Astrocyte (in vitro differentiated cells and primary cell): ENCODE measurements at regions not wholly inside any gene's neighbourhood (a gene's known extent, or its start where the extent isn't known, plus 50 kb on each side); places are given as distances from the start of the nearest gene placed in this dataset.
A peak's percentile ranks its signal among the peaks of the same experiment; 100 is the strongest.

Source experiments
- DNase-seq: peaks from one replicate; pipeline ENCODE4 v3.0.0-alpha.2; 2010; ENCODE audit warnings: low read depth
- FAIRE-seq: peaks from 2 replicates; lab custom pipeline; 2011; peaks lifted over from hg19 to GRCh38; lab: Jason Lieb, UNC
- H2AFZ ChIP-seq: 2 replicates; pipeline ENCODE4 v1.6.0; 2012; ENCODE audit warnings: low read depth, low read length, inconsistent platforms
- H3K27ac ChIP-seq: 2 replicates; pipeline ENCODE4 v1.5.1; 2011; ENCODE audit warnings: low read depth, low read length, inconsistent platforms
- H3K27me3 ChIP-seq: 2 replicates; pipeline ENCODE4 v1.6.0; 2011; ENCODE audit warnings: low read length, inconsistent platforms; ENCODE audit not compliant: insufficient read depth
- H3K36me3 ChIP-seq: 2 replicates; pipeline ENCODE4 v1.5.1; 2011; ENCODE audit warnings: low read length, inconsistent platforms; ENCODE audit not compliant: insufficient read depth
- H3K4me1 ChIP-seq: 2 replicates; pipeline ENCODE4 v1.5.1; 2011; ENCODE audit warnings: low read length, inconsistent platforms; ENCODE audit not compliant: insufficient read depth
- H3K4me2 ChIP-seq: 2 replicates; pipeline ENCODE4 v1.6.0; 2012; ENCODE audit warnings: low read length, inconsistent platforms
- H3K4me3 ChIP-seq: 2 replicates; pipeline ENCODE4 v1.5.1; 2011; ENCODE audit warnings: low read depth, mild to moderate bottlenecking, low read length, inconsistent platforms; ENCODE audit not compliant: insufficient read depth
- H3K79me2 ChIP-seq: 2 replicates; pipeline ENCODE4 v1.6.0; 2012; ENCODE audit warnings: mild to moderate bottlenecking, low read length, inconsistent platforms; ENCODE audit not compliant: insufficient read depth
- H3K9ac ChIP-seq: 2 replicates; pipeline ENCODE4 v1.6.0; 2012; ENCODE audit warnings: mild to moderate bottlenecking, low read length, inconsistent platforms
- H3K9me3 ChIP-seq: 2 replicates; pipeline ENCODE4 v1.5.1; 2012; ENCODE audit warnings: low read depth, mild to moderate bottlenecking, low read length, inconsistent platforms; ENCODE audit not compliant: insufficient read depth
- H4K20me1 ChIP-seq: 2 replicates; pipeline ENCODE4 v1.6.0; 2012; ENCODE audit warnings: low read length, inconsistent platforms; ENCODE audit not compliant: insufficient read depth
- H3K27ac Mint-ChIP-seq: one replicate; pipeline ENCODE4 v1.8.0; 2021; ENCODE audit warnings: mild to moderate bottlenecking, mixed read lengths; ENCODE audit not compliant: unreplicated experiment
- H3K27me3 Mint-ChIP-seq: one replicate; pipeline ENCODE4 v1.8.0; 2021; ENCODE audit warnings: low read depth, mixed read lengths; ENCODE audit not compliant: unreplicated experiment
- H3K36me3 Mint-ChIP-seq: one replicate; pipeline ENCODE4 v1.8.0; 2021; ENCODE audit warnings: low read depth, mixed read lengths; ENCODE audit not compliant: unreplicated experiment
- H3K4me1 Mint-ChIP-seq: one replicate; pipeline ENCODE4 v1.8.0; 2021; ENCODE audit warnings: low read depth, mixed read lengths; ENCODE audit not compliant: unreplicated experiment
- H3K4me3 Mint-ChIP-seq: one replicate; pipeline ENCODE4 v1.8.0; 2021; ENCODE audit warnings: mild to moderate bottlenecking, moderate library complexity, mixed read lengths; ENCODE audit not compliant: unreplicated experiment
- H3K9me3 Mint-ChIP-seq: one replicate; pipeline ENCODE4 v1.8.0; 2021; ENCODE audit warnings: mild to moderate bottlenecking, mixed read lengths; ENCODE audit not compliant: unreplicated experiment
- CTCF ChIP-seq: IDR thresholded peaks from 2 replicates; pipeline ENCODE4 v1.5.1; 2011; ENCODE audit warnings: low read depth, mild to moderate bottlenecking, inconsistent platforms, low read length, moderate library complexity; ENCODE audit not compliant: insufficient read depth
- EZH2 ChIP-seq: IDR thresholded peaks from 2 replicates; pipeline ENCODE4 v1.6.1; 2012; ENCODE audit warnings: mild to moderate bottlenecking, low read length, inconsistent platforms; ENCODE audit not compliant: insufficient read depth

GRCh38 chr12:115374480-115375185 lies 690.7 kb upstream of the TBX3 start:
- Mint-ChIP-seq H3K36me3 (no peaks in the 10 kb centered on the region), H3K9me3 (peaks cover 9% of the 10 kb centered on the region), H3K4me3 (no peak overlapping the region), H3K27ac (peak overlapping the region; percentile 93), H3K4me1 (peaks cover 13% of the 10 kb centered on the region), H3K27me3 (peaks cover 21% of the 10 kb centered on the region)
- Histone ChIP-seq H3K9me3 (no peaks in the 10 kb centered on the region), H3K4me2 (peak overlapping the region; percentile 75), H3K4me1 (peaks cover 11% of the 10 kb centered on the region), H4K20me1 (no peaks in the 10 kb centered on the region), H3K9ac (peak overlapping the region; percentile 26), H3K36me3 (no peaks in the 10 kb centered on the region), H3K27me3 (no peaks in the 10 kb centered on the region), H2AFZ (peak overlapping the region; percentile 75), H3K27ac (peak overlapping the region; percentile 40), H3K79me2 (no peaks in the 10 kb centered on the region), H3K4me3 (no peak overlapping the region)
- TF ChIP-seq CTCF: no peak
- DNase-seq (no peak), FAIRE-seq (no peak)

GRCh38 chr12:115371711-115372110 lies 687.7 kb upstream of the TBX3 start:
- TF ChIP-seq EZH2 (no peak), CTCF (no peak)
- peaks cover 13% of the 10 kb centered on the region for H3K4me1 Mint-ChIP-seq
- H3K36me3 Mint-ChIP-seq: no peaks in the 10 kb centered on the region
- H4K20me1 ChIP-seq: no peaks in the 10 kb centered on the region
- H3K4me2 ChIP-seq: no peak overlapping the region
- no peak overlapping the region for H2AFZ ChIP-seq
- H3K27ac ChIP-seq: no peak overlapping the region
- H3K9me3 Mint-ChIP-seq: peaks cover 9% of the 10 kb centered on the region
- no peaks in the 10 kb centered on the region for H3K36me3 ChIP-seq
- H3K4me3 Mint-ChIP-seq: no peak overlapping the region
- H3K4me1 ChIP-seq: peaks cover 11% of the 10 kb centered on the region
- H3K27ac Mint-ChIP-seq: no peak overlapping the region
- no peak overlapping the region for H3K4me3 ChIP-seq
- H3K79me2 ChIP-seq: no peaks in the 10 kb centered on the region
- H3K9me3 ChIP-seq: no peaks in the 10 kb centered on the region
- H3K27me3 ChIP-seq: no peaks in the 10 kb centered on the region
- FAIRE-seq (no peak), DNase-seq (no peak)
- no peak overlapping the region for H3K9ac ChIP-seq
- H3K27me3 Mint-ChIP-seq: peaks cover 11% of the 10 kb centered on the region

GRCh38 chr12:115370650-115371049 lies 686.7 kb upstream of the TBX3 start:
- no peak for TF ChIP-seq EZH2
- TF ChIP-seq CTCF: no peak
- Mint-ChIP-seq H3K36me3 (no peaks in the 10 kb centered on the region), H3K9me3 (peaks cover 9% of the 10 kb centered on the region), H3K4me1 (peaks cover 12% of the 10 kb centered on the region), H3K27ac (no peak overlapping the region), H3K4me3 (no peak overlapping the region), H3K27me3 (peaks cover 11% of the 10 kb centered on the region)
- DNase-seq: no peak
- H3K9me3 ChIP-seq: no peaks in the 10 kb centered on the region
- no peaks in the 10 kb centered on the region for H4K20me1 ChIP-seq
- H3K36me3 ChIP-seq: no peaks in the 10 kb centered on the region
- H3K9ac ChIP-seq: no peak overlapping the region
- H3K4me1 ChIP-seq: peaks cover 10% of the 10 kb centered on the region
- no peak overlapping the region for H3K4me2 ChIP-seq
- H3K27me3 ChIP-seq: no peaks in the 10 kb centered on the region
- no peak overlapping the region for H3K27ac ChIP-seq
- H3K4me3 ChIP-seq: no peak overlapping the region
- FAIRE-seq: no peak
- H2AFZ ChIP-seq: no peak overlapping the region
- no peaks in the 10 kb centered on the region for H3K79me2 ChIP-seq
